GM06990 (cell line): ENCODE measurements at regions not wholly inside any gene's neighbourhood (a gene's known extent, or its start where the extent isn't known, plus 50 kb on each side); places are given as distances from the start of the nearest gene placed in this dataset.

Experiments
- DNase-seq: peaks from one replicate; pipeline ENCODE4 v3.0.0-alpha.2; 2011; ENCODE audit not compliant: insufficient read length; ENCODE audit errors: extremely low read depth
- H3K27me3 ChIP-seq: replicated peaks from 2 replicates; pipeline ENCODE4 v1.6.0; 2011; ENCODE audit warnings: low read length; ENCODE audit not compliant: control insufficient read depth, insufficient read depth
- H3K36me3 ChIP-seq: 2 replicates; pipeline ENCODE4 v1.5.1; 2011; ENCODE audit warnings: low read length; ENCODE audit not compliant: control insufficient read depth, insufficient read depth
- H3K4me3 ChIP-seq: replicated peaks from 2 replicates; pipeline ENCODE4 v1.5.1; 2011; ENCODE audit warnings: low read depth, mild to moderate bottlenecking, control low read depth, low read length
- TF ChIP-seq, protein P1 (sequence below): IDR thresholded peaks from 2 replicates; pipeline ENCODE4 v1.5.1; 2011; ENCODE audit warnings: low read length, control low read depth, mild to moderate bottlenecking, inconsistent platforms; ENCODE audit not compliant: insufficient read depth, poor library complexity, severe bottlenecking

DNA sequence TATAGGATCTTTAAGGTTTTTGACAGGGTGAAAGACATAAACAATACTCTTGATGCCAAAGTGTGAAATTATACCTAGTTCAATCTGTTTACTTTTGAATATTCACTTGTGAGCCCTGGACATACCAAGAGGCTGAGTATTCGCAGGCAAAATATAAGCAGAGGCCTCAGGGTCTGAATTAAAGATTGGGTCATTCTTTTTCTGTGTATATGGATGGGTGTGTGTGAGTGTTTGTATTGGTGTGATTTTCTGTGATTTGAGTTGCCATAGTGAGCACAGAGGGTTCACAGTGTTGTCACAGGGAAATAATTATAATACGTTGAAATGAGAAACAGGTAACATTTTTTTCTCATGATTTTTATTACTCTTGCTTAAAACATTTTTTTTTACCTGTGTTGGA is 770.7 kb upstream of the ALCAM start:
- no peak for DNase-seq
- TF ChIP-seq, protein P1, sequence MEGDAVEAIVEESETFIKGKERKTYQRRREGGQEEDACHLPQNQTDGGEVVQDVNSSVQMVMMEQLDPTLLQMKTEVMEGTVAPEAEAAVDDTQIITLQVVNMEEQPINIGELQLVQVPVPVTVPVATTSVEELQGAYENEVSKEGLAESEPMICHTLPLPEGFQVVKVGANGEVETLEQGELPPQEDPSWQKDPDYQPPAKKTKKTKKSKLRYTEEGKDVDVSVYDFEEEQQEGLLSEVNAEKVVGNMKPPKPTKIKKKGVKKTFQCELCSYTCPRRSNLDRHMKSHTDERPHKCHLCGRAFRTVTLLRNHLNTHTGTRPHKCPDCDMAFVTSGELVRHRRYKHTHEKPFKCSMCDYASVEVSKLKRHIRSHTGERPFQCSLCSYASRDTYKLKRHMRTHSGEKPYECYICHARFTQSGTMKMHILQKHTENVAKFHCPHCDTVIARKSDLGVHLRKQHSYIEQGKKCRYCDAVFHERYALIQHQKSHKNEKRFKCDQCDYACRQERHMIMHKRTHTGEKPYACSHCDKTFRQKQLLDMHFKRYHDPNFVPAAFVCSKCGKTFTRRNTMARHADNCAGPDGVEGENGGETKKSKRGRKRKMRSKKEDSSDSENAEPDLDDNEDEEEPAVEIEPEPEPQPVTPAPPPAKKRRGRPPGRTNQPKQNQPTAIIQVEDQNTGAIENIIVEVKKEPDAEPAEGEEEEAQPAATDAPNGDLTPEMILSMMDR = no peak

DNA sequence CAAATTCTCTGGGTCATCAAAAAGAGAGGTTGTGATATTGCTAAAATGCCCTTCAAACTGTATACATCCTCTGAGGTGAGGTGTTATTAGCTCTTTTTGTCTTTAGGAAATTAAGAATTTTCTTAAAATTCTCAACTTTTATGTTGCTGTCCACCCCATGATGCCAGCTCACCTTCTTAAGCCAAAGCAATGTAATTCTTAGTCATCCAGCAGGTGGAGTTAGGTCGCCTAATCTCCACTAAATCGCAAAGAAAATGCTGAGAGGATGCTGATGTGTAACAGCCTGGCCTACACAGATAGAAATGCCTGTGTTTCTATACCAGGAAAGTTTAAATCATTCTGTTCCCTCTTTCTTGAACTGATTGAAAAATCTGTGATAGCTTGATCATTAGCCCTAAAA is 770.2 kb upstream of the ALCAM start:
- no peak for DNase-seq
- TF ChIP-seq, protein P1 = peak; percentile 61
- Histone ChIP-seq H3K36me3 (no peaks in the 10 kb centered on the region), H3K27me3 (no peaks in the 10 kb centered on the region), H3K4me3 (no peak overlapping the region)

More for the DNA sequence above, 770.7 kb upstream of the ALCAM start:
- no peak overlapping the region for H3K4me3 ChIP-seq
- H3K36me3 ChIP-seq = no peaks in the 10 kb centered on the region
- no peaks in the 10 kb centered on the region for H3K27me3 ChIP-seq

DNA sequence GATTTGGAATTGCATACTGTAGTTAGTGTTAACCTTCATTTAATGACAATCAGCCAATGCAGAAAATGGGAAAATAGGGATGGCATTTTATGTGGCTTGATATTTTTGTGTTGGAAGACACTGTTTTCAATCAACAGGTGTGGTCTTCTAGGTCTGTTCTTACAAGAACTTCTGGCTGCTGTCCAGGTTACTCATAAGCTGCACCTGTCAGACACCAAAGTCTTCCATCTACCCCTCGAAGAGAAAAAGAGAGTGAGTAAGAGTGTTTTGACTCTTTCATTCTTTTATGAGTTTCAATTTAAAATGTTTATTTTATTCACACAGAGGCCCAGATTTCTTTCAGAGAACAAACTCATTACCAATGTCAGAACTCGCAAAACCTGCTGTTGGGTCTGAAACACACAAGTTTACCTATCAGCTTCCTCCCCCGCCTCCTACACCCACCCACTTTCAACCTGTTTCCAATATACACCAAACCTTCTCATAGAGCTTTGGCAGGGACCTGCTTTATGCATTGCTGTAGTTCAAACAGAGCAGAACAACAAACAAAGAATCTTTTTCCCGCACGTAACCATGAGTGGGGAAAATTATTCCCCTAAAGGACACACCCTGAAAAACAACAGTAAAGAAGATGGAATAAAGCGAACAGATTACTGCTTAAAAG is 767.7 kb upstream of the ALCAM start:
- Histone ChIP-seq H3K4me3 (no peak overlapping the region), H3K36me3 (no peaks in the 10 kb centered on the region), H3K27me3 (no peaks in the 10 kb centered on the region)
- TF ChIP-seq, protein P1 = no peak
- DNase-seq = no peak

DNA sequence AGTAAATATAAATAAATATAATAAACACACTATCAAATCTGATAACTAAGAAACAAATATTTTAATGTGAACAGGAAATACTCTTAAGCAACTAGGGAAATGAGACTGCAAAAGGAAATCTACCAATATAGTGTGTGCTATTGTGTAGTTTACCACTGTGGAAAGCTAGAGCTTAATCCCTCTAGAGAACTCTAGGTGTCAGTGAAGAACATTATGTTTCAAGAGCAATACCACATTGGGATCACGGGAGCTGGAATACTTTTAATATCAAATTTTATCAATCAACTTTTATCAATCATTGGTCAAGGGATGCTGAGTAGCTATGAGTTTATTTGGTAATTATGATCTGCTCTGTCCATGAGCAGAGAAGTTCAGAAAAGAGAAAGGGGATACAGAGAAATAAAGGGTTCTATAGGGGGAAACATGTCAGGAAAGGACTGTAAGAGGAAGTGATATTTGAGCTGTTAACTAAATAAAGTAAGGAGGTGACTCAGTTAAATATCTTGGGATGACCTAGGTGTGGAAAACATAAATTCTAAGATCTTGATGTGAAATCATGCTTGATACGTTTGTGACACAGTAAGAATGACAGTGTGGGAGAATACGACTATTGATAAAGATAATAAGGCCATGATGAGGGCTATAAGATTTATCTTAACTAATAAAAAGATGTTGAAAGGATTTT is 762.2 kb upstream of the ALCAM start:
- no peak for DNase-seq
- Histone ChIP-seq H3K27me3 (no peaks in the 10 kb centered on the region), H3K36me3 (no peaks in the 10 kb centered on the region), H3K4me3 (no peak overlapping the region)
- TF ChIP-seq, protein P1 = no peak

DNA sequence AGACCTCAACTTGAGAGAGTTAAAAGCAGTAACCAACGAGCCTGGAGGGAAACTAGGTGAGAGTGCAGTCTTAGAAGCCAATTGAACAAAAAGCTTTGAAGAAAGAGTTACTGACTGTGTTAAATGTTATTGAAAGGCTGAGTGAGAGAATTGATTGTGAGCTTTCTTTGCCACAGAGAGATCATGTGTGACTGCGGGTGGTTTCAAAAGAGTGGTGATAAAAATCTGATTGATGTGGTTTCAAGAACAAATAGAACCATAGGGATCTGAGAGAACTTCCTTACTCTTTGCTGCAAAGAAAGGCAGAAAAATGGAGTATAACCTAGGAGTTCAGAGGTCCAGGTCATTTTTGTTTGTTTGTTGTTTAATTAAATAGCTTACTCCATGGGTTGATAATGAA is 759.9 kb upstream of the ALCAM start:
- H3K36me3 ChIP-seq = no peaks in the 10 kb centered on the region
- H3K27me3 ChIP-seq = no peaks in the 10 kb centered on the region
- TF ChIP-seq, protein P1 = no peak
- no peak overlapping the region for H3K4me3 ChIP-seq
- no peak for DNase-seq
